ENCODE measurements at regions not wholly inside any gene's neighbourhood (a gene's known extent, or its start where the extent isn't known, plus 50 kb on each side); places are given as distances from the start of the nearest gene placed in this dataset.

GRCh38 chr2:88307817-88308216 is 137.7 kb downstream of the THNSL2 start:
- no peaks in the 10 kb centered on the region for H3K36me3 ChIP-seq
- no peak overlapping the region for H3K4me3 ChIP-seq
- DNase-seq (no peak), ATAC-seq (peak; percentile 64 to 77 (median 69))
- no peaks in the 10 kb centered on the region for H3K9me3 ChIP-seq
- no peaks in the 10 kb centered on the region for H3K4me1 ChIP-seq
- H3K27ac ChIP-seq: no peak overlapping the region
- intact Hi-C loops (cut with DNase I): no loop called here
- TF ChIP-seq CTCF (IDR thresholded peaks at IDR 0.05): peak; percentile 30 to 48 (median 38)
- no peak for TF ChIP-seq POLR2A (IDR thresholded peaks at IDR 0.05)
- H3K27me3 ChIP-seq: no peaks in the 10 kb centered on the region

- H3K27ac ChIP-seq: no peak overlapping the region
- intact Hi-C loops (cut with DNase I): no loop called here
- no peak for DNase-seq
- TF ChIP-seq POLR2A (IDR thresholded peaks at IDR 0.05) (no peak), CTCF (IDR thresholded peaks at IDR 0.05) (no peak)
- H3K36me3 ChIP-seq: no peaks in the 10 kb centered on the region
- no peaks in the 10 kb centered on the region for H3K4me1 ChIP-seq
- no peaks in the 10 kb centered on the region for H3K27me3 ChIP-seq
- no peaks in the 10 kb centered on the region for H3K9me3 ChIP-seq
- no peak for ATAC-seq
- WGBS (ENCODE audit: insufficient coverage, low coverage, low lambda C conversion rate, missing lambda C conversion rate): 63% methylated on average over 3 of the region's 3 CpGs
- H3K4me3 ChIP-seq: no peak overlapping the region
Measured at GRCh38 chr2:88303865-88304264, 133.7 kb downstream of the THNSL2 start.

- intact Hi-C loops (cut with DNase I): no loop called here
- Histone ChIP-seq H3K4me1 (no peaks in the 10 kb centered on the region), H3K27ac (no peak overlapping the region), H3K36me3 (no peaks in the 10 kb centered on the region), H3K27me3 (no peaks in the 10 kb centered on the region), H3K4me3 (no peak overlapping the region), H3K9me3 (no peaks in the 10 kb centered on the region)
- no peak for ATAC-seq
- TF ChIP-seq CTCF (IDR thresholded peaks at IDR 0.05): no peak
- TF ChIP-seq POLR2A (IDR thresholded peaks at IDR 0.05): no peak
- 92% methylated on average over 2 of the region's 2 CpGs for WGBS (ENCODE audit: insufficient coverage, low coverage, low lambda C conversion rate, missing lambda C conversion rate)
- no peak for DNase-seq
Measured at GRCh38 chr2:88296247-88296646, 126.1 kb downstream of the THNSL2 start.

- 51% methylated on average over 13 of the region's 43 CpGs for WGBS (ENCODE audit: insufficient coverage, low coverage, low lambda C conversion rate, missing lambda C conversion rate)
- intact Hi-C loops (cut with DNase I): no loop called here
- Histone ChIP-seq H3K27ac (no peak overlapping the region), H3K4me1 (no peaks in the 10 kb centered on the region), H3K9me3 (no peaks in the 10 kb centered on the region), H3K27me3 (no peaks in the 10 kb centered on the region), H3K4me3 (no peak overlapping the region), H3K36me3 (no peaks in the 10 kb centered on the region)
- no peak for DNase-seq
- TF ChIP-seq POLR2A (IDR thresholded peaks at IDR 0.05) (no peak), CTCF (IDR thresholded peaks at IDR 0.05) (no peak)
- ATAC-seq: no peak
Measured at GRCh38 chr2:88283886-88284592, 113.9 kb downstream of the THNSL2 start.

Data from right lobe of liver (tissue), 6 donors.